ENCODE measurements at regions not wholly inside any gene's neighbourhood (a gene's known extent, or its start where the extent isn't known, plus 50 kb on each side); places are given as distances from the start of the nearest gene placed in this dataset.

- no peak overlapping the region for H3K4me3 Mint-ChIP-seq
- H3K9me3 Mint-ChIP-seq, result peaks cover 12% of the 10 kb centered on the region
- DNase-seq, result no peak
- no peaks in the 10 kb centered on the region for H3K36me3 Mint-ChIP-seq
- ChIA-PET CTCF (no interaction called here), POLR2A (no interaction called here)
- no peak overlapping the region for H3K27ac Mint-ChIP-seq
- intact Hi-C loops (cut with micrococcal nuclease), result no loop called here
- peaks cover 13% of the 10 kb centered on the region for H3K27me3 Mint-ChIP-seq
- H3K4me1 Mint-ChIP-seq (ENCODE audit: low read depth), result no peaks in the 10 kb centered on the region
These were observed 58.2 kb downstream of the MEX3B start for GRCh38 chr15:81987628-81988027.

DNA sequence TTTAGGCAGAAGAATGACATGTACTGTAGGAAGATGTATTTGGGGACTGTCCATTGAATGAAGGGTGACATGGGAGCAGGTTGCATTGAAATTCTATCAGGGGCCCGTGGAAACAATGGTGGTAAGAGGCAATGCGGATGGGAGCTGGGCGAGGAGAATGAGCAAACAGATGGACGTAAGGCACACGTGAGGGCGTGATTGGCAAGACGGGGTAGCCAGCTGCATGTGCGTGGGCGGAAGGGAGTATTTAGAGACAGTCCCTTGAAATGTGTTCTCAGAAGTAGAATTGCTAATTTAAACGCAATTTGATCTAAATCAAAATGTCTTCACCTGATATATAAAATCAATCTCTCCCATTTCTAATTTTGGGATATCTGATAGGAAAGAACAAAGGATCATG is 62.3 kb downstream of the MEX3B start:
- no peaks in the 10 kb centered on the region for H3K9me3 Mint-ChIP-seq
- POLR2A ChIA-PET, result no interaction called here
- intact Hi-C loops (cut with micrococcal nuclease), result no loop called here
- no peaks in the 10 kb centered on the region for H3K36me3 Mint-ChIP-seq
- H3K27ac Mint-ChIP-seq, result no peak overlapping the region
- no peak overlapping the region for H3K4me3 Mint-ChIP-seq
- H3K4me1 Mint-ChIP-seq (ENCODE audit: low read depth), result no peaks in the 10 kb centered on the region
- H3K27me3 Mint-ChIP-seq, result peaks cover 12% of the 10 kb centered on the region
- DNase-seq, result no peak
- CTCF ChIA-PET, result no interaction called here

GRCh38 chr15:81982808-81983207 is 63.0 kb downstream of the MEX3B start:
- DNase-seq, result no peak
- H3K36me3 Mint-ChIP-seq, result no peaks in the 10 kb centered on the region
- peaks cover 6% of the 10 kb centered on the region for H3K9me3 Mint-ChIP-seq
- peaks cover 7% of the 10 kb centered on the region for H3K27me3 Mint-ChIP-seq
- H3K4me3 Mint-ChIP-seq, result no peak overlapping the region
- no peak overlapping the region for H3K27ac Mint-ChIP-seq
- intact Hi-C loops (cut with micrococcal nuclease), result no loop called here
- H3K4me1 Mint-ChIP-seq (ENCODE audit: low read depth), result no peaks in the 10 kb centered on the region
- ChIA-PET CTCF (no interaction called here), POLR2A (no interaction called here)

- H3K27me3 Mint-ChIP-seq, result peaks cover 3% of the 10 kb centered on the region
- H3K4me1 Mint-ChIP-seq (ENCODE audit: low read depth), result no peaks in the 10 kb centered on the region
- H3K27ac Mint-ChIP-seq, result no peak overlapping the region
- no peak overlapping the region for H3K4me3 Mint-ChIP-seq
- CTCF ChIA-PET, result no interaction called here
- peaks cover 13% of the 10 kb centered on the region for H3K9me3 Mint-ChIP-seq
- intact Hi-C loops (cut with micrococcal nuclease), result no loop called here
- no peak for DNase-seq
- H3K36me3 Mint-ChIP-seq, result no peaks in the 10 kb centered on the region
- POLR2A ChIA-PET, result no interaction called here
These were observed 63.9 kb downstream of the MEX3B start for GRCh38 chr15:81981908-81982307.

DNA sequence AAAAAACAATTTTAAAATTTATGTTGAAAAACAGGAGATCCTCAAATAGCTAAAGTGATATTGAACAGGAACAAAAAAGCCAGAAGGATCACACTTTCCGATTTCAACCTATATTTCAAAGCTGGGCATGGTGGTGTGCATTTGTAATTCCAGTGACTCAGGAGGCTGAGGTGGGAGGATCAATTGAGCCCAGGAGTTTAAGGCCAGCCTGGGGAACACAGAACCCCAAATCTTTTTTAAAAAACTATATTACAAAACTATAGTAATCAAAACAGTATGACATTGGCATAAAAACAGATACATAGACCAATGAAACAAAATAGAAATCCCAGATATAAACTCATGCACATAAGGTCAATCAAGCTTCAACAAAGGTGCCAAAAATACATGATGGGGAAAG is 68.4 kb downstream of the MEX3B start:
- no peaks in the 10 kb centered on the region for H3K36me3 Mint-ChIP-seq
- H3K4me1 Mint-ChIP-seq (ENCODE audit: low read depth), result no peaks in the 10 kb centered on the region
- peaks cover 26% of the 10 kb centered on the region for H3K9me3 Mint-ChIP-seq
- no peak overlapping the region for H3K27ac Mint-ChIP-seq
- POLR2A ChIA-PET, result no interaction called here
- no peak for DNase-seq
- H3K27me3 Mint-ChIP-seq, result no peaks in the 10 kb centered on the region
- intact Hi-C loops (cut with micrococcal nuclease), result no loop called here
- no peak overlapping the region for H3K4me3 Mint-ChIP-seq
- CTCF ChIA-PET, result no interaction called here

- peaks cover 5% of the 10 kb centered on the region for H3K9me3 Mint-ChIP-seq
- intact Hi-C loops (cut with micrococcal nuclease), result no loop called here
- no peaks in the 10 kb centered on the region for H3K4me1 Mint-ChIP-seq (ENCODE audit: low read depth)
- no peaks in the 10 kb centered on the region for H3K36me3 Mint-ChIP-seq
- DNase-seq, result no peak
- CTCF ChIA-PET, result no interaction called here
- no peak overlapping the region for H3K4me3 Mint-ChIP-seq
- H3K27me3 Mint-ChIP-seq, result no peaks in the 10 kb centered on the region
- H3K27ac Mint-ChIP-seq, result no peak overlapping the region
- POLR2A ChIA-PET, result no interaction called here
These were observed 77.1 kb downstream of the MEX3B start for GRCh38 chr15:81968691-81969090.

DNA sequence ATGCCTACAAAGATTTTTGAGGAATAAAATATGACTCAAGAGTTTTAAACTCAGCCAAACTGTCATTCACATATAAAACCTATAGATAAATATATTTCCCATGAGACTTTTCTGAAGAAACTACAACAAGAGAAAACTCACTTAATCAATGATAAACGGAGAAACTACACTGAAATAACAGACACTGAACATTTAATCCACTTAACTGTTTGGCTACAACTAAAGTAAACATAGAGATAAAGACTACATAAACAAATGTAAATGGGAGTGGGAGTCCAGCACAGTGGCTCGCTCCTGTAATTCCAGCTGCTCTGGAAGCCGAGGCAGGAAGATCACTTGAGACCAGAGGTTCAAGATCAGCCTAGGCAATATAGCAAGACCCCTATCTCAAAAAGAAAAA is 79.2 kb downstream of the MEX3B start:
- Mint-ChIP-seq H3K27ac (no peak overlapping the region), H3K9me3 (no peaks in the 10 kb centered on the region), H3K4me3 (no peak overlapping the region), H3K36me3 (no peaks in the 10 kb centered on the region), H3K27me3 (peaks cover 3% of the 10 kb centered on the region), H3K4me1 (ENCODE audit: low read depth) (no peaks in the 10 kb centered on the region)
- ChIA-PET POLR2A (no interaction called here), CTCF (no interaction called here)
- intact Hi-C loops (cut with micrococcal nuclease), result no loop called here
- no peak for DNase-seq

DNA sequence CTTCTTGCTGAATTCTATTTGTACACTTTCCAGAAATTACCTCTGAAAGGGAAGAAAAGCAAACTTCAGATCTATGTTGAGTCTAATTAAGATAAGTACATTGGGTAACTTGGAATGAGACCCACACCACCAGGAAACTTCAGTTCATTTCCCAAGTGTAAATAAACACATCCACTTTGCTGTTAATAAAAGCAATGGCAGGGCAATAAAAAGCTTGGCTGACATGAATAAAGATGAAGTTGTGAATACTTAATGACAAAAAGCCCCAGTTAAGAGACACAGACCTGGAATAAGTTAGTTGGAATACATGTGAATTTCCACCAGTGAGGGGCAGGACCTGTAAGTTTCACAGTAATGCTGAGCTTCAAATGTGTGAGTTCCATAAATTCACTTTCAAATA is 83.3 kb downstream of the MEX3B start:
- ChIA-PET CTCF (no interaction called here), POLR2A (no interaction called here)
- no peak for DNase-seq
- no peak overlapping the region for H3K27ac Mint-ChIP-seq
- no peak overlapping the region for H3K4me3 Mint-ChIP-seq
- H3K36me3 Mint-ChIP-seq, result no peaks in the 10 kb centered on the region
- intact Hi-C loops (cut with micrococcal nuclease), result no loop called here
- no peaks in the 10 kb centered on the region for H3K9me3 Mint-ChIP-seq
- H3K4me1 Mint-ChIP-seq (ENCODE audit: low read depth), result no peaks in the 10 kb centered on the region
- H3K27me3 Mint-ChIP-seq, result peaks cover 3% of the 10 kb centered on the region

DNA sequence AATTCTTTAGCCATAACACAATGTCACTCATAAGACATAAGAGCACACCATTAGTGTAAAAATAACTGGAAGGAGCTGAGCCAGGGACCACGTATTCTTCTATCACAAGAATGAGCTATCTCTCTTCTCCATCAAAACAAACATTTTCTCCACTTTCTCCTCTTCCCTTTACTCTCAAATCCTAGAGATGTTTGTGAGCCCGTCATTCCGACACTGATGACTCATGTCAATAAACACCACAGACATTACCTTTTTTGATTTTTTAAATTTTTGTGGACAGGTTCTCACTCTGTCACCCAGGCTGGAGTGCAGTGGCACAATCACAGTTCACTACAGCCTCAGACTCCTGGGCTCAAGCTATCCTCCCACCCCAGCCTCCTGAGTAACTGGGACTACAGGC is 86.6 kb downstream of the MEX3B start:
- Mint-ChIP-seq H3K9me3 (no peaks in the 10 kb centered on the region), H3K27me3 (peaks cover 3% of the 10 kb centered on the region), H3K36me3 (no peaks in the 10 kb centered on the region), H3K4me1 (ENCODE audit: low read depth) (no peaks in the 10 kb centered on the region), H3K4me3 (no peak overlapping the region), H3K27ac (no peak overlapping the region)
- DNase-seq, result no peak
- ChIA-PET CTCF (no interaction called here), POLR2A (no interaction called here)
- intact Hi-C loops (cut with micrococcal nuclease), result no loop called here

- Mint-ChIP-seq H3K4me3 (no peak overlapping the region), H3K9me3 (no peaks in the 10 kb centered on the region), H3K36me3 (no peaks in the 10 kb centered on the region), H3K27me3 (peaks cover under 1% of the 10 kb centered on the region), H3K27ac (no peak overlapping the region), H3K4me1 (ENCODE audit: low read depth) (no peaks in the 10 kb centered on the region)
- intact Hi-C loops (cut with micrococcal nuclease), result no loop called here
- ChIA-PET CTCF (no interaction called here), POLR2A (no interaction called here)
- no peak for DNase-seq
These were observed 88.1 kb downstream of the MEX3B start for GRCh38 chr15:81957698-81958097.

DNA sequence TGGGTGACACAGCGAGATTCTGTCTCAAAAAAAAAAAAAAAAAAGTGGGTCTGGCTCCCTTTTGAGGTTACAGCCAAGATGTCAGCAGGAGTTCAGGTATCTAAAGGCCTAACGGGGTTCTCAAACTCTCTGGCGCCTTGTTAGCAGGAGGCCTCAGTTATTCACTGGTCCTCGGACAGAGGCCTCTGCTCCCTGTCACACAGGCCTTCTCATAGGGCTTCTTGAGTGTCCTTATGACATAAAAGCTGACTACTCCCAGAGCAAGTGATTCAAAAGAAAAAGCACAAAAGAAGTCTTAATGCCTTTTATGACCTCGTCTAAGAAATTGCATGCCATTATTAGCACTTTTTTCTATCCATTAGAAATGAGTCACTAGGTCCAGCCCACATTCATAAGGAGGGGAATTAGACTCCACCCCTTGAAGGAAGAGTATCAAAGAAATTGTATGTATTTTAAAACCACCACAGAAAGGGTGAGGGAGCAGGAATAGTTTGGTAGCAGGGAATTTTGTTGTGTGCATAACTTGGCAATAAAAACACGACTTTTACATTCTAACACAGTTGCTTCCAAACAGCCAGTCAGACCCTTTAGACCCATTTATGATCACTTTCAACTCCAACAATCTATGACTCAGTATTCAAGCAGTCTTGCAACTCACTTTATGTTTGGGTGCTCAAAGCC is 90.3 kb downstream of the MEX3B start:
- Mint-ChIP-seq H3K4me1 (ENCODE audit: low read depth) (no peaks in the 10 kb centered on the region), H3K36me3 (no peaks in the 10 kb centered on the region), H3K4me3 (no peak overlapping the region), H3K27me3 (no peaks in the 10 kb centered on the region), H3K9me3 (no peaks in the 10 kb centered on the region), H3K27ac (no peak overlapping the region)
- intact Hi-C loops (cut with micrococcal nuclease), result no loop called here
- CTCF ChIA-PET, result no interaction called here
- DNase-seq, result no peak
- POLR2A ChIA-PET, result no interaction called here

DNA sequence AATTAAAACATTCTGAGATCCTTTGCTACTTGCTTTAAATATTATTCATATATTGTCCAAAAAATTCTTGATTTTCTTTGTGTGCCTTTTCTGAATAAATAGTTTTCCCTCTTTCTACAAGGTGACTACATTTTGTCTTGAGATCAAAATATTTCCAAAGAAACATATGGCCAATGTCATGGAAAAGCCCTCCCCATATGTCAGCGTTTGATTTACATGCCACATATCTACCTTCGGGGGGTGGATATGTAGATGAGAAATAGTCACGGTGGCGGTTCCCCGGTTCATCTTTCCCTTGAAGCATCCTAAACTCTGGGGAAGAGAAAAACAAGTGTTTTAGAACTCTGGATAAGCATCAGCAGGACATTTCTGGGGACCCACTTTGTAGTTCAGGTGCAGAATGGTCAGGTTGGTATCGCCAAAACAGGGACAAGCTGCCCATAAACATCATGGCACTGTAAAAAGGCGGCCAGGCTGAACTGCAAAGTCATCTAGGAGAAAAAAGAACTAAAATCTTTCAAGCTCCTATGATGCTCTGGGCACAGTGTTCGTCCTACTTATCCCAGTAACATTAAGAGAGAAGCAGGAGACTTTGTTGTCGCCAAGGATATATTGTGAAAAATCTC is 91.5 kb downstream of the MEX3B start:
- intact Hi-C loops (cut with micrococcal nuclease), result no loop called here
- CTCF ChIA-PET, result no interaction called here
- no peaks in the 10 kb centered on the region for H3K27me3 Mint-ChIP-seq

DNA sequence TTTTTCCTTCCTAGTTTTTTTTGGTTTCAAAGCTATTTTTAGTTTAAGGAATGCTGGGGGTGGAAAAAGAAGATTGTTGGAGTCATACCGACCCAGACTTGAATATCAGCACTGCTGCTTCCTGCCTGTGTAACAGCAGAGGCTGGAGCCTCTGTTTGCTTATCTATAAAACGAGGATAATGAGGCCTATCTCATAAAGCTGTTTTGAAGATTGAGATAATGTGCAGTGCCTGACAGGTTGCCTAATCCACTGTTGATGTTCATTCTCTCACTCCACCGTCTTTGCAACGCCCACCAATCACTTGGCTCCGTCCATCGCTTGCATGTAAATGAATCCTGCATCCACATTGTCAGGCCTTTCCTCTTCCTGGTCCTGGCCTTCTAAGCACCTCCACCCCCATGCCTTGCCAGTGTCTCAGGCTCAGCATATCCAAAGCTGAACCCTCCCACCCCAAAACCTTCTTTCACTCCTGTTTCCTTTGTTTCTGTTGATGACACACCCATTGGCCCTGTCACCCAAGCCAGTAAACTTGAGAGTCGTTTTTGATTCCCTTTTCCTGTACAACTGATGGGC is 94.9 kb downstream of the MEX3B start:
- intact Hi-C loops (cut with micrococcal nuclease), result no loop called here
- Mint-ChIP-seq H3K4me1 (ENCODE audit: low read depth) (peaks cover 2% of the 10 kb centered on the region), H3K27me3 (peaks cover 5% of the 10 kb centered on the region), H3K27ac (no peak overlapping the region), H3K36me3 (no peaks in the 10 kb centered on the region), H3K4me3 (no peak overlapping the region), H3K9me3 (no peaks in the 10 kb centered on the region)
- ChIA-PET CTCF (no interaction called here), POLR2A (no interaction called here)
- DNase-seq, result no peak

More for the DNA sequence above, 91.5 kb downstream of the MEX3B start:
- H3K4me3 Mint-ChIP-seq, result no peak overlapping the region
- DNase-seq, result no peak
- no peaks in the 10 kb centered on the region for H3K4me1 Mint-ChIP-seq (ENCODE audit: low read depth)
- H3K36me3 Mint-ChIP-seq, result no peaks in the 10 kb centered on the region
- no peak overlapping the region for H3K27ac Mint-ChIP-seq
- POLR2A ChIA-PET, result no interaction called here
- H3K9me3 Mint-ChIP-seq, result no peaks in the 10 kb centered on the region
